ENCODE measurements at regions not wholly inside any gene's neighbourhood (a gene's known extent, or its start where the extent isn't known, plus 50 kb on each side); places are given as distances from the start of the nearest gene placed in this dataset.

- TF ChIP-seq CTCF (IDR thresholded peaks at IDR 0.05) (no peak), POLR2A (IDR thresholded peaks at IDR 0.05) (no peak)
These were observed 339.7 kb upstream of the B3GAT1 start for GRCh38 chr11:134751766-134752165.

Data from right lobe of liver (tissue), 4 donors.